ENCODE measurements at regions not wholly inside any gene's neighbourhood (a gene's known extent, or its start where the extent isn't known, plus 50 kb on each side); places are given as distances from the start of the nearest gene placed in this dataset.

GRCh38 chr12:90631591-90632212 is 323.3 kb downstream of the CCER1 start:
- no peak for TF ChIP-seq CTCF (IDR thresholded peaks at IDR 0.05; ENCODE audit: unreplicated experiment)
- BruUV-seq (replicated peaks), result no TSS peak
- H3K27ac Mint-ChIP-seq (ENCODE audit: unreplicated experiment), result no peak overlapping the region
- H3K36me3 Mint-ChIP-seq (ENCODE audit: insufficient read depth, unreplicated experiment), result no peaks in the 10 kb centered on the region
- no peak overlapping the region for H3K4me3 Mint-ChIP-seq (ENCODE audit: low read depth, unreplicated experiment)
- peaks cover 12% of the 10 kb centered on the region for H3K9me3 Mint-ChIP-seq (ENCODE audit: low read depth, unreplicated experiment)
- intact Hi-C loops (cut with micrococcal nuclease; ENCODE audit: unreplicated experiment), result no loop called here
- CTCF ChIA-PET, result interaction anchor here (0.5 kb wide), 1 partner anchor 797 kb away, joined by 3 read pairs; no protein-coding TSS in a partner anchor
- H3K4me1 Mint-ChIP-seq (ENCODE audit: low read depth, unreplicated experiment), result no peaks in the 10 kb centered on the region
- DNase-seq, result no peak
- no peaks in the 10 kb centered on the region for H3K27me3 Mint-ChIP-seq (ENCODE audit: unreplicated experiment)

DNA sequence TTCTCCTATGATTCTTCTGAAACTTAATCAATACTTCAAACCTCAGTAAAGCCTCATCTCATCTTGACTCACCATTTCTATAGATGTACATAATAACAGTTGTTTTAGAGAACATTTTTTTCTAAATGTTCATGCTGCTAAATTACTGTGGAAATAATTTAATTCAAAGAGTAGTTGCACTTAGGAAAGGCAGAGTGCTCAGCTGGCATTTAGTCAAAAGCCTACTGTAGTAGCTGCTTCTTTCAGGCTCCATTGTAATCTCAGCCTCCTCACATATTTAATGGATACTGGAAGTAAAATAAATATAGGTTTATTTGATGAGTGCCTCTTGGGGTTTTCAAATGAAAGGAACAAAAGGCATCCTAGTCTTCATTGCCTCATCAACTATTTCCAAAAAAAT is 325.0 kb downstream of the CCER1 start:
- CTCF ChIA-PET, result no interaction called here
- BruUV-seq (replicated peaks), result no TSS peak
- Mint-ChIP-seq H3K27ac (ENCODE audit: unreplicated experiment) (no peak overlapping the region), H3K4me3 (ENCODE audit: low read depth, unreplicated experiment) (no peak overlapping the region), H3K36me3 (ENCODE audit: insufficient read depth, unreplicated experiment) (no peaks in the 10 kb centered on the region), H3K27me3 (ENCODE audit: unreplicated experiment) (no peaks in the 10 kb centered on the region), H3K9me3 (ENCODE audit: low read depth, unreplicated experiment) (peaks cover 13% of the 10 kb centered on the region), H3K4me1 (ENCODE audit: low read depth, unreplicated experiment) (no peaks in the 10 kb centered on the region)
- TF ChIP-seq CTCF (IDR thresholded peaks at IDR 0.05; ENCODE audit: unreplicated experiment), result no peak
- intact Hi-C loops (cut with micrococcal nuclease; ENCODE audit: unreplicated experiment), result no loop called here
- DNase-seq, result no peak

DNA sequence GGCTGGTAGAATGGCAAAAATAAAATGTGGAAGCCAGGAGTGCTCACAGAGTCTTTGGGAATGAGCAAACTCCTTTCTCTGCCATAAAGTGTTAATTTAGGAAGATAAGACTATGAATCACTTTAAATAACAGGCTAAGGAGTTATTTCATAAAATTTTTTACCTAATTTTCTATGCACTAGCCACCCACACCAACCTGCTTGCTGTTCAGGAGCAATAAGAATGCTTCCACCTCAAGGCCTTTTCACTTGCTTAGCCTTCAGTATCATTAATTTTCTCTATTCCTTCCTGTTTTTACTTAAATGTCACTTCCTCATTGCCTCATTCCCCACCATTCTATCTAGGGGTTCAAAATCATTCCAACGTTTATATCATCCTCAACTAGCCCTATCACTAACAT is 326.8 kb downstream of the CCER1 start:
- no peaks in the 10 kb centered on the region for H3K27me3 Mint-ChIP-seq (ENCODE audit: unreplicated experiment)
- CTCF ChIA-PET, result no interaction called here

DNA sequence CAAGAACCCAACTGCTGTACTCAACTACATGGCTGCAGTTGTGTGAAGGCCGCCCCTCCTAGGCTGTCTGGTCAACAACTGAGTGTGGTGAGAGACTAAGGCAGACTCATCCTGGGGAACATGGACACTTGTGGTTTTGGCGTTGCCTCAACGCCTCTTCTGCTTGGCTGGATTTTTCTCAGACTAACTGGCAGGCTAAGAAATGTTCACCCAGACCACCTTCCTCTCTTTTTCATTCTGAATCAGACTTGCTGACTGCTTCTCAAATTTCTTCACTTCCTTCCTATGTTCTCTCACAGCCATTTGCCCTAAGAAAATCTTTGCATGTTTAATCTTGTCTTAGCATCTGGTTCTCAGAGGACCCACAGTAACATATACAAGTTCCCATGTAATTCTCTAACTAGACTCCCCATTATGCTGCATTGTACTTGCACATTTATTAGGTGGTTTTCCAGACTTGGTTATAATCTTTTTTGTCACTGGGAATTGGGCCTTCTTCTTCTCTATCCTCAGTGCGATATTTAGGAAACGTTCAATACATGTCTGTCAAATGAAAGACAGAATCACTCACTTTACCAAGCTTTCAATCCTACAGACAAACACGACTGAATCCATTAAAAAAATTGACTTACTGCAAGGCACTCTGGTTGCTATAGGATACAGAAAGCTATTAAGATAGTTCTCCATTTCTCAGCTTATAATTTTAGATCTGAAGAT is 327.6 kb downstream of the CCER1 start:
- Mint-ChIP-seq H3K27ac (ENCODE audit: unreplicated experiment) (no peak overlapping the region), H3K27me3 (ENCODE audit: unreplicated experiment) (no peaks in the 10 kb centered on the region), H3K36me3 (ENCODE audit: insufficient read depth, unreplicated experiment) (no peaks in the 10 kb centered on the region), H3K4me1 (ENCODE audit: low read depth, unreplicated experiment) (no peaks in the 10 kb centered on the region), H3K4me3 (ENCODE audit: low read depth, unreplicated experiment) (no peak overlapping the region), H3K9me3 (ENCODE audit: low read depth, unreplicated experiment) (peaks cover 18% of the 10 kb centered on the region)
- TF ChIP-seq CTCF (IDR thresholded peaks at IDR 0.05; ENCODE audit: unreplicated experiment), result no peak
- BruUV-seq (replicated peaks), result no TSS peak
- DNase-seq, result no peak
- intact Hi-C loops (cut with micrococcal nuclease; ENCODE audit: unreplicated experiment), result no loop called here
- CTCF ChIA-PET, result no interaction called here

More for the DNA sequence above, 326.8 kb downstream of the CCER1 start:
- DNase-seq, result no peak
- TF ChIP-seq CTCF (IDR thresholded peaks at IDR 0.05; ENCODE audit: unreplicated experiment), result no peak
- Mint-ChIP-seq H3K4me1 (ENCODE audit: low read depth, unreplicated experiment) (no peaks in the 10 kb centered on the region), H3K4me3 (ENCODE audit: low read depth, unreplicated experiment) (no peak overlapping the region), H3K9me3 (ENCODE audit: low read depth, unreplicated experiment) (peaks cover 18% of the 10 kb centered on the region), H3K27ac (ENCODE audit: unreplicated experiment) (no peak overlapping the region), H3K36me3 (ENCODE audit: insufficient read depth, unreplicated experiment) (no peaks in the 10 kb centered on the region)
- BruUV-seq (replicated peaks), result no TSS peak
- intact Hi-C loops (cut with micrococcal nuclease; ENCODE audit: unreplicated experiment), result no loop called here
